ENCODE measurements at regions not wholly inside any gene's neighbourhood (a gene's known extent, or its start where the extent isn't known, plus 50 kb on each side); places are given as distances from the start of the nearest gene placed in this dataset.

DNA sequence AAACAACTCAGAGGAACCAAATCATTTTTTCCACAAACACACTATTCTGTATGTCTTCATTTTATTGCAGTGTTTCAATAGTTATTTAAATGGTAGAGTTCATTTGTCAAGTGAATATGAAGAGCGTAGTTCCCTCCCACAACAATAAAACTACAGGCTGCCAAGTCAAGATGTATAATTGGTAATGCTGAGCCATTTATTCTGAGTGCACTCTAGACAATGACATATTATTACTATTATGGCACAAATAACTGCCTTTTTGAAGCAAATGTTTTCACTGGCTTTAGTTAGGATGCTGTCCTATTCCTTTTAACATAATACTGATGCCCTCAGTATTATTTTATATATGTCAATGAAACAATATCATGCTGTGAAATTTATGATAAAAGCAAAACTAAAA is 102.7 kb upstream of the PCDH15 start:
- TF ChIP-seq, protein P1, sequence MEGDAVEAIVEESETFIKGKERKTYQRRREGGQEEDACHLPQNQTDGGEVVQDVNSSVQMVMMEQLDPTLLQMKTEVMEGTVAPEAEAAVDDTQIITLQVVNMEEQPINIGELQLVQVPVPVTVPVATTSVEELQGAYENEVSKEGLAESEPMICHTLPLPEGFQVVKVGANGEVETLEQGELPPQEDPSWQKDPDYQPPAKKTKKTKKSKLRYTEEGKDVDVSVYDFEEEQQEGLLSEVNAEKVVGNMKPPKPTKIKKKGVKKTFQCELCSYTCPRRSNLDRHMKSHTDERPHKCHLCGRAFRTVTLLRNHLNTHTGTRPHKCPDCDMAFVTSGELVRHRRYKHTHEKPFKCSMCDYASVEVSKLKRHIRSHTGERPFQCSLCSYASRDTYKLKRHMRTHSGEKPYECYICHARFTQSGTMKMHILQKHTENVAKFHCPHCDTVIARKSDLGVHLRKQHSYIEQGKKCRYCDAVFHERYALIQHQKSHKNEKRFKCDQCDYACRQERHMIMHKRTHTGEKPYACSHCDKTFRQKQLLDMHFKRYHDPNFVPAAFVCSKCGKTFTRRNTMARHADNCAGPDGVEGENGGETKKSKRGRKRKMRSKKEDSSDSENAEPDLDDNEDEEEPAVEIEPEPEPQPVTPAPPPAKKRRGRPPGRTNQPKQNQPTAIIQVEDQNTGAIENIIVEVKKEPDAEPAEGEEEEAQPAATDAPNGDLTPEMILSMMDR (conservative IDR thresholded peaks at IDR 0.05) = no peak
- TF ChIP-seq EZH2 (IDR thresholded peaks at IDR 0.05; ENCODE audit: low read depth) = no peak
